ENCODE measurements at regions not wholly inside any gene's neighbourhood (a gene's known extent, or its start where the extent isn't known, plus 50 kb on each side); places are given as distances from the start of the nearest gene placed in this dataset.

- Histone ChIP-seq H3K27me3 (ENCODE audit: control insufficient read depth, insufficient read depth, low read length) (no peaks in the 10 kb centered on the region), H3K9me3 (ENCODE audit: control insufficient read depth in 2 of 3, insufficient read depth in 1 of 3, low read length in 3 of 3) (no peaks in the 10 kb centered on the region), H3K4me1 (ENCODE audit: control insufficient read depth in 2 of 3, insufficient read depth in 2 of 3, low read depth in 1 of 3, low read length in 3 of 3) (no peaks in the 10 kb centered on the region), H3K27ac (ENCODE audit: low read depth in 2 of 2, low read length in 2 of 2) (no peak overlapping the region), H3K36me3 (ENCODE audit: control insufficient read depth in 2 of 3, insufficient read depth in 3 of 3, low read length in 3 of 3) (no peaks in the 10 kb centered on the region), H3K4me3 (ENCODE audit: low read length in 3 of 3) (no peak overlapping the region), H3K9ac (ENCODE audit: low read length in 3 of 3) (no peak overlapping the region)
- DNase-seq (no peak), FAIRE-seq (no peak)
- intact Hi-C loops (cut with DNase I): no loop called here
- no peak for TF ChIP-seq CTCF (IDR thresholded peaks at IDR 0.05; ENCODE audit: borderline replicate concordance, extremely low read depth, insufficient read depth)
Measured at GRCh38 chr1:58418283-58419228, 128.0 kb downstream of the OMA1 start.

- Histone ChIP-seq H3K27ac (ENCODE audit: low read depth in 2 of 2, low read length in 2 of 2) (no peak overlapping the region), H3K4me1 (ENCODE audit: control insufficient read depth in 2 of 3, insufficient read depth in 2 of 3, low read depth in 1 of 3, low read length in 3 of 3) (no peaks in the 10 kb centered on the region), H3K36me3 (ENCODE audit: control insufficient read depth in 2 of 3, insufficient read depth in 3 of 3, low read length in 3 of 3) (no peaks in the 10 kb centered on the region), H3K27me3 (ENCODE audit: control insufficient read depth, insufficient read depth, low read length) (no peaks in the 10 kb centered on the region), H3K9ac (ENCODE audit: low read length in 3 of 3) (no peak overlapping the region), H3K4me3 (ENCODE audit: low read length in 3 of 3) (no peak overlapping the region), H3K9me3 (ENCODE audit: control insufficient read depth in 2 of 3, insufficient read depth in 1 of 3, low read length in 3 of 3) (no peaks in the 10 kb centered on the region)
- intact Hi-C loops (cut with DNase I): no loop called here
- FAIRE-seq: no peak
- no peak for DNase-seq
- TF ChIP-seq CTCF (IDR thresholded peaks at IDR 0.05; ENCODE audit: borderline replicate concordance, extremely low read depth, insufficient read depth): no peak
Measured at GRCh38 chr1:58412071-58412580, 134.4 kb downstream of the OMA1 start.

GRCh38 chr1:58409890-58410289 lies 136.6 kb downstream of the OMA1 start:
- Histone ChIP-seq H3K9ac (ENCODE audit: low read length in 3 of 3) (no peak overlapping the region), H3K9me3 (ENCODE audit: control insufficient read depth in 2 of 3, insufficient read depth in 1 of 3, low read length in 3 of 3) (no peaks in the 10 kb centered on the region), H3K4me3 (ENCODE audit: low read length in 3 of 3) (no peak overlapping the region), H3K27ac (ENCODE audit: low read depth in 2 of 2, low read length in 2 of 2) (no peak overlapping the region), H3K4me1 (ENCODE audit: control insufficient read depth in 2 of 3, insufficient read depth in 2 of 3, low read depth in 1 of 3, low read length in 3 of 3) (no peaks in the 10 kb centered on the region), H3K36me3 (ENCODE audit: control insufficient read depth in 2 of 3, insufficient read depth in 3 of 3, low read length in 3 of 3) (no peaks in the 10 kb centered on the region), H3K27me3 (ENCODE audit: control insufficient read depth, insufficient read depth, low read length) (no peaks in the 10 kb centered on the region)
- intact Hi-C loops (cut with DNase I): no loop called here
- FAIRE-seq: no peak
- no peak for TF ChIP-seq CTCF (IDR thresholded peaks at IDR 0.05; ENCODE audit: borderline replicate concordance, extremely low read depth, insufficient read depth)
- DNase-seq: peak in 4 of 5 donors; percentile 30 to 78 (median 54)
